HepG2 (cell line): ENCODE measurements at regions not wholly inside any gene's neighbourhood (a gene's known extent, or its start where the extent isn't known, plus 50 kb on each side); places are given as distances from the start of the nearest gene placed in this dataset.

Experiments used
- ATAC-seq: fragments of 200-7000 bp; cut with Tn5 transposase; 3 replicates; pipeline ENCODE4 v1.9.1; 2020; ENCODE audit warnings: mild to moderate bottlenecking, moderate library complexity
- BruUV-seq: library from RNA; stranded (reverse); fragments of 400-500 nt; replicated peaks from 2 replicates; lab custom pipeline; 2021; lab: Mats Ljungman, UMichigan
- CTCF ChIA-PET: fragments of 300-600 bp; formaldehyde crosslinking; extraction: SDS; loops from one replicate; lab custom pipeline; 2021; ENCODE audit warnings: low total read pairs, inconsistent platforms, low intra/inter-chr PET ratio; lab: Yijun Ruan, JAX
- POLR2A ChIA-PET: fragments of 350-600 bp; sonication (Branson Sonifier 250); formaldehyde crosslinking; loops from one replicate; lab custom pipeline; 2020; ENCODE audit warnings: antibody characterized with exemption, inconsistent platforms; lab: Yijun Ruan, JAX
- DNase-seq: peaks from one replicate; pipeline ENCODE4 v3.0.0-alpha.2; 2015; ENCODE audit warnings: low spot score
- FAIRE-seq: peaks from 3 replicates; lab custom pipeline; 2011; peaks lifted over from hg19 to GRCh38; lab: Jason Lieb, UNC
- H2AFZ ChIP-seq: one replicate; pipeline ENCODE4 v1.6.1; 2011; ENCODE audit warnings: low read length, inconsistent platforms
- H3K27ac ChIP-seq: fragments of 300-600 bp; 3 replicates; pipeline ENCODE4 v1.8.0; 2011; ENCODE audit warnings: mixed run types, mild to moderate bottlenecking, mixed read lengths, low read length, inconsistent platforms; ENCODE audit not compliant: insufficient read depth; ENCODE audit errors: extremely low read length
- H3K27me3 ChIP-seq, 2 experiments: fragments of 200-600 bp in 1 of 2; 2 replicates in 1 of 2; 3 replicates in 1 of 2; pipeline versions ENCODE4 v1.6.0 to v1.8.0; 2011; ENCODE audit warnings: low read length in 2 of 2, mild to moderate bottlenecking in 2 of 2, moderate library complexity in 2 of 2, inconsistent platforms in 1 of 2; ENCODE audit not compliant: insufficient read depth in 2 of 2, control insufficient read depth in 1 of 2
- H3K36me3 ChIP-seq, 2 experiments: fragments of 200-600 bp in 1 of 2; replicated peaks in 1 of 2; 2 replicates in 1 of 2; 3 replicates in 1 of 2; pipeline versions ENCODE4 v1.5.1 to v1.8.0; 2011; ENCODE audit warnings: low read length in 2 of 2, inconsistent platforms in 1 of 2; ENCODE audit not compliant: insufficient read depth in 2 of 2, control insufficient read depth in 1 of 2
- H3K4me1 ChIP-seq: 2 replicates; pipeline ENCODE4 v1.5.1; 2012; ENCODE audit warnings: low read length, inconsistent platforms; ENCODE audit not compliant: insufficient read depth
- H3K4me2 ChIP-seq: 2 replicates; pipeline ENCODE4 v1.6.0; 2011; ENCODE audit warnings: low read depth, low read length, inconsistent platforms
- H3K4me3 ChIP-seq, 3 experiments: fragments of 200-600 bp in 1 of 3; sonication (generic), shearing (Covaris generic) in 1 of 3; replicated peaks in 1 of 3; 2 replicates each; pipeline ENCODE4 v1.5.1; 2011 to 2016; ENCODE audit warnings: low read length in 3 of 3, inconsistent platforms in 2 of 3, low read depth in 2 of 3, mild to moderate bottlenecking in 2 of 3, control low read depth in 1 of 3, mixed read lengths in 1 of 3; ENCODE audit not compliant: insufficient read depth in 1 of 3
- H3K79me2 ChIP-seq: one replicate; pipeline ENCODE4 v1.6.1; 2011; ENCODE audit warnings: low read length, inconsistent platforms; ENCODE audit not compliant: insufficient read depth
- H3K9ac ChIP-seq: 2 replicates; pipeline ENCODE4 v1.6.0; 2011; ENCODE audit warnings: mild to moderate bottlenecking, low read depth, low read length, inconsistent platforms; ENCODE audit not compliant: insufficient read depth
- H3K9me3 ChIP-seq: 2 replicates; pipeline ENCODE4 v1.5.1; 2012; ENCODE audit warnings: mild to moderate bottlenecking, low read length
- H4K20me1 ChIP-seq: 2 replicates; pipeline ENCODE4 v1.6.0; 2011; ENCODE audit warnings: inconsistent platforms, mild to moderate bottlenecking, low read length, moderate library complexity; ENCODE audit not compliant: insufficient read depth
- BORCS8-MEF2B ChIP-seq: sonication (generic); formaldehyde crosslinking; IDR thresholded peaks from 2 replicates; pipeline ENCODE4 v1.8.0; 2022; ENCODE audit warnings: mild to moderate bottlenecking, missing genetic modification reagents
- CHD4 ChIP-seq: fragments of 200-600 bp; sonication (generic); IDR thresholded peaks from 2 replicates; pipeline ENCODE4 v1.7.0; 2017; ENCODE audit warnings: mild to moderate bottlenecking, low read length, borderline replicate concordance
- ELF3 ChIP-seq: IDR thresholded peaks from 2 replicates; pipeline ENCODE4 v1.6.1; 2016; ENCODE audit warnings: missing genetic modification reagents, missing compliant biosample characterization
- ETV5 ChIP-seq: IDR thresholded peaks from 2 replicates; pipeline ENCODE4 v1.6.1; 2018; ENCODE audit warnings: missing biosample characterization, missing genetic modification reagents, inconsistent platforms, borderline replicate concordance
- GATAD1 ChIP-seq: IDR thresholded peaks from 2 replicates; pipeline ENCODE4 v1.6.1; 2016; ENCODE audit warnings: missing genetic modification reagents, missing compliant biosample characterization
- KLF6 ChIP-seq: IDR thresholded peaks from 2 replicates; pipeline ENCODE4 v1.8.0; 2016; ENCODE audit warnings: missing biosample characterization, missing genetic modification reagents
- MAFF ChIP-seq: IDR thresholded peaks from 2 replicates; pipeline ENCODE4 v1.6.1; 2011; ENCODE audit warnings: low read depth, low read length, improper control_type of control experiment
- MAFK ChIP-seq, 2 experiments: IDR thresholded peaks in 1 of 2; conservative IDR thresholded peaks in 1 of 2; 2 replicates each; pipeline ENCODE4 v1.6.1; 2011; ENCODE audit warnings: improper control_type of control experiment in 2 of 2, low read length in 2 of 2
- NR2C2 ChIP-seq: sonication (generic); formaldehyde crosslinking; IDR thresholded peaks from 2 replicates; pipeline ENCODE4 v1.4.0; 2020; ENCODE audit warnings: missing genetic modification reagents, mild to moderate bottlenecking, moderate library complexity, borderline replicate concordance
- RARG ChIP-seq: sonication (generic); formaldehyde crosslinking; IDR thresholded peaks from 2 replicates; pipeline ENCODE4 v1.4.0; 2020; ENCODE audit warnings: low read depth, mild to moderate bottlenecking, missing genetic modification reagents
- SAFB2 ChIP-seq: sonication (generic); formaldehyde crosslinking; IDR thresholded peaks from 2 replicates; pipeline ENCODE4 v1.5.1; 2020; ENCODE audit warnings: missing genetic modification reagents, low read depth, mild to moderate bottlenecking, borderline replicate concordance
- STAT5B ChIP-seq: sonication (generic); formaldehyde crosslinking; IDR thresholded peaks from 2 replicates; pipeline ENCODE4 v1.4.0; 2020; ENCODE audit warnings: missing genetic modification reagents
- TBL1XR1 ChIP-seq: fragments of 150-350 bp; IDR thresholded peaks from 2 replicates; pipeline ENCODE4 v1.6.1; 2014; ENCODE audit warnings: borderline replicate concordance, low read length; ENCODE audit not compliant: partially characterized antibody
- ZFP36L2 ChIP-seq: sonication (generic); formaldehyde crosslinking; IDR thresholded peaks from 2 replicates; pipeline ENCODE4 v1.4.0; 2020; ENCODE audit warnings: missing genetic modification reagents
- ZKSCAN5 ChIP-seq: sonication (generic); formaldehyde crosslinking; IDR thresholded peaks from 2 replicates; pipeline ENCODE4 v1.5.1; 2020; ENCODE audit warnings: mild to moderate bottlenecking, missing genetic modification reagents
- ZNF274 ChIP-seq: sonication (generic); formaldehyde crosslinking; IDR thresholded peaks from 2 replicates; pipeline ENCODE4 v1.5.1; 2020; ENCODE audit warnings: mild to moderate bottlenecking, missing genetic modification reagents
- ZNF383 ChIP-seq: sonication (generic); formaldehyde crosslinking; IDR thresholded peaks from 2 replicates; pipeline ENCODE4 v1.4.0; 2020; ENCODE audit warnings: missing genetic modification reagents, mild to moderate bottlenecking, borderline replicate concordance
- ZNF441 ChIP-seq: sonication (generic); formaldehyde crosslinking; IDR thresholded peaks from 2 replicates; pipeline ENCODE4 v1.7.0; 2021; ENCODE audit warnings: missing genetic modification reagents, borderline replicate concordance
- ZNF589 ChIP-seq: sonication (generic); formaldehyde crosslinking; conservative IDR thresholded peaks from 2 replicates; pipeline ENCODE4 v1.8.0; 2022; ENCODE audit warnings: mild to moderate bottlenecking, moderate library complexity, missing genetic modification reagents
- ZNF839 ChIP-seq: sonication (generic); formaldehyde crosslinking; IDR thresholded peaks from 2 replicates; pipeline ENCODE4 v1.4.0; 2020; ENCODE audit warnings: missing genetic modification reagents, mild to moderate bottlenecking, borderline replicate concordance
- ZSCAN9 ChIP-seq: IDR thresholded peaks from 2 replicates; pipeline ENCODE4 v1.6.1; 2016; ENCODE audit warnings: borderline replicate concordance
- WGBS: methylation state at CpG from one replicate; pipeline ENCODE4 v1.1.6; 2017; ENCODE audit warnings: low lambda C conversion rate; 5-methylcytosine and 5-hydroxymethylcytosine counted together
- in situ Hi-C: cut with HindIII; loops from 2 replicates; pipeline ENCODE4 v1.10.0; 2017; ENCODE audit warnings: low pct_unique_long_range_greater_than_20kb; ENCODE audit not compliant: extremely low pct_ligation_motif_present
- intact Hi-C: fragments of 100-400 bp; cut with micrococcal nuclease; formaldehyde crosslinking; loops from one replicate; pipeline ENCODE4 v1.10.0; 2022; ENCODE audit not compliant: unreplicated experiment
- TF ChIP-seq, protein P1 (sequence below): sonication (generic); formaldehyde crosslinking; IDR thresholded peaks from 2 replicates; pipeline ENCODE4 v1.8.0; 2022; ENCODE audit warnings: missing genetic modification reagents, mild to moderate bottlenecking, borderline replicate concordance
- TF ChIP-seq, protein P2 (sequence below): sonication (generic); formaldehyde crosslinking; IDR thresholded peaks from 2 replicates; pipeline ENCODE4 v1.5.0; 2020; ENCODE audit warnings: mild to moderate bottlenecking, missing genetic modification reagents

DNA sequence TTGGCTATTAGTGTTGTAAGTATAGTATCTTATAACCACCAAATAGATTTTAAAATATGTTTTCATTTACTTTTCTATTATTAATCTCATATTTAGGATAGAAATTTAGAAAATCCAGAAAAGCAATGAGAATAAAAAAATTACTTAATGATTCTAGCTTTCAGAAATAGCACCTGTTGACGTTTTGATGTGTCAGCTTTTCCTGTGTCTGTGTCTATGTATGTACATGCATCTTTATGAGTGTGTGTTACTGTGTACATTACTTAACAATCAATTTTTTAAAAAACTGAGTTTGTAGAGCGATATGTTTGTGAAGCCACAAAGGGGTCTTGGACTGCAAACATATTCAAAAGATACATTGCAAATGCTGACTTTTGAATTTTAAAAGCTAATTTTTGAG is 526.9 kb downstream of the BCKDHB start:
- 14% methylated on average over 2 of the region's 2 CpGs for WGBS

DNA sequence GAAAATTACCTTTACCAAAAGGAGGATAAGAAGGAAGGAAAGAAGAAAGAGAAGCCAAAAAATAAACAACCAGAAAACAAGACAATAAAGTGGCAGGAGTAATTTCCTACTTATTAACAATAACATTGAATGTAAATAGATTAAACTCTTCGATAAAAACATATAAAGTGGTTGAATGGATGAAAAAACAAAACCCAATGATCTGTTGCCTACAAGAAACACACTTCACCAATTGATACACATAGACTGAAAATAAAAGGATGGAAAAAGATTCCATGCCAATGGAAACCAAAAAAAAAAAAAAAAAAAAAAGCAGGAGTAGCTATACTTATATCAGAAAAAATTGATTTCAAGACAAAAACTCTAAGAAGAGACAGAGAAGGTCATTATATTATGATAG is 518.9 kb downstream of the BCKDHB start:
- ATAC-seq (no peak), FAIRE-seq (no peak), DNase-seq (no peak)
- Histone ChIP-seq H3K4me3 (no peak overlapping the region), H4K20me1 (no peaks in the 10 kb centered on the region), H3K27ac (no peak overlapping the region), H3K9me3 (peaks cover 4% of the 10 kb centered on the region; the same call in 1 of the 2 replicates), H3K9ac (no peak overlapping the region), H3K36me3 (no peaks in the 10 kb centered on the region), H3K27me3 (no peaks in the 10 kb centered on the region), H3K4me2 (no peak overlapping the region), H3K79me2 (no peaks in the 10 kb centered on the region), H2AFZ (no peak overlapping the region), H3K4me1 (no peaks in the 10 kb centered on the region)
- in situ Hi-C loops = no loop called here
- BruUV-seq = no TSS peak
- 3% methylated on average over 1 of the region's 1 CpG for WGBS
- ChIA-PET CTCF (no interaction called here), POLR2A (no interaction called here)
- intact Hi-C loops = no loop called here
- TF ChIP-seq ELF3 (CRISPR knock-in tag) = no peak
- TF ChIP-seq RARG (CRISPR knock-in tag) = no peak
- TF ChIP-seq CHD4 = no peak
- TF ChIP-seq ETV5 (CRISPR knock-in tag) = no peak
- no peak for TF ChIP-seq ZNF383 (CRISPR knock-in tag)
- TF ChIP-seq SAFB2 = no peak
- TF ChIP-seq ZFP36L2 (CRISPR knock-in tag) = no peak
- no peak for TF ChIP-seq NR2C2 (CRISPR knock-in tag)
- no peak for TF ChIP-seq KLF6 (CRISPR knock-in tag)
- no peak for TF ChIP-seq STAT5B (CRISPR knock-in tag)
- no peak for TF ChIP-seq ZNF441 (CRISPR knock-in tag)
- TF ChIP-seq, protein P1, sequence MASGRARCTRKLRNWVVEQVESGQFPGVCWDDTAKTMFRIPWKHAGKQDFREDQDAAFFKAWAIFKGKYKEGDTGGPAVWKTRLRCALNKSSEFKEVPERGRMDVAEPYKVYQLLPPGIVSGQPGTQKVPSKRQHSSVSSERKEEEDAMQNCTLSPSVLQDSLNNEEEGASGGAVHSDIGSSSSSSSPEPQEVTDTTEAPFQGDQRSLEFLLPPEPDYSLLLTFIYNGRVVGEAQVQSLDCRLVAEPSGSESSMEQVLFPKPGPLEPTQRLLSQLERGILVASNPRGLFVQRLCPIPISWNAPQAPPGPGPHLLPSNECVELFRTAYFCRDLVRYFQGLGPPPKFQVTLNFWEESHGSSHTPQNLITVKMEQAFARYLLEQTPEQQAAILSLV (CRISPR knock-in tag) = no peak
- TF ChIP-seq GATAD1 (CRISPR knock-in tag) = no peak

More for the DNA sequence above, 526.9 kb downstream of the BCKDHB start:
- TF ChIP-seq ZNF839 (CRISPR knock-in tag) (no peak), ZKSCAN5 (CRISPR knock-in tag) (no peak), MAFF (peak; percentile 82), TBL1XR1 (no peak), ZNF274 (CRISPR knock-in tag) (no peak), ZNF589 (CRISPR knock-in tag) (no peak), MAFK (conservative IDR thresholded peaks at IDR 0.05 in 1 of 2, IDR thresholded peaks at IDR 0.05 in 1 of 2; ENCODE audit: low read length in 2 of 2) (peak; percentile 68 to 91; a peak in 3 of 4 replicates), ZSCAN9 (CRISPR knock-in tag) (no peak), BORCS8-MEF2B (no peak)
- TF ChIP-seq, protein P2, sequence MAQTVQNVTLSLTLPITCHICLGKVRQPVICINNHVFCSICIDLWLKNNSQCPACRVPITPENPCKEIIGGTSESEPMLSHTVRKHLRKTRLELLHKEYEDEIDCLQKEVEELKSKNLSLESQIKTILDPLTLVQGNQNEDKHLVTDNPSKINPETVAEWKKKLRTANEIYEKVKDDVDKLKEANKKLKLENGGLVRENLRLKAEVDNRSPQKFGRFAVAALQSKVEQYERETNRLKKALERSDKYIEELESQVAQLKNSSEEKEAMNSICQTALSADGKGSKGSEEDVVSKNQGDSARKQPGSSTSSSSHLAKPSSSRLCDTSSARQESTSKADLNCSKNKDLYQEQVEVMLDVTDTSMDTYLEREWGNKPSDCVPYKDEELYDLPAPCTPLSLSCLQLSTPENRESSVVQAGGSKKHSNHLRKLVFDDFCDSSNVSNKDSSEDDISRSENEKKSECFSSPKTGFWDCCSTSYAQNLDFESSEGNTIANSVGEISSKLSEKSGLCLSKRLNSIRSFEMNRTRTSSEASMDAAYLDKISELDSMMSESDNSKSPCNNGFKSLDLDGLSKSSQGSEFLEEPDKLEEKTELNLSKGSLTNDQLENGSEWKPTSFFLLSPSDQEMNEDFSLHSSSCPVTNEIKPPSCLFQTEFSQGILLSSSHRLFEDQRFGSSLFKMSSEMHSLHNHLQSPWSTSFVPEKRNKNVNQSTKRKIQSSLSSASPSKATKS (CRISPR knock-in tag) = no peak
- POLR2A ChIA-PET = no interaction called here
- H3K27me3 ChIP-seq = no peaks in the 10 kb centered on the region
- no TSS peak for BruUV-seq
- H3K27ac ChIP-seq = no peak overlapping the region
- DNase-seq = no peak
- no peaks in the 10 kb centered on the region for H3K9me3 ChIP-seq
- in situ Hi-C loops (no loop called here), intact Hi-C loops (no loop called here)
- H2AFZ ChIP-seq = no peak overlapping the region
- H3K36me3 ChIP-seq = no peaks in the 10 kb centered on the region
- CTCF ChIA-PET = no interaction called here
- no peaks in the 10 kb centered on the region for H4K20me1 ChIP-seq
- ATAC-seq = no peak
- FAIRE-seq = no peak
- H3K4me1 ChIP-seq = no peaks in the 10 kb centered on the region
- no peak overlapping the region for H3K4me3 ChIP-seq
- H3K4me2 ChIP-seq = no peak overlapping the region
- no peak overlapping the region for H3K9ac ChIP-seq
- H3K79me2 ChIP-seq = no peaks in the 10 kb centered on the region
